ENCODE measurements at regions not wholly inside any gene's neighbourhood (a gene's known extent, or its start where the extent isn't known, plus 50 kb on each side); places are given as distances from the start of the nearest gene placed in this dataset.

- Histone ChIP-seq H3K36me3 (ENCODE audit: low read depth, low read length) (no peaks in the 10 kb centered on the region), H3K9me3 (ENCODE audit: low read length) (no peaks in the 10 kb centered on the region), H3K4me1 (ENCODE audit: insufficient read depth, low read length) (no peaks in the 10 kb centered on the region), H3K27me3 (ENCODE audit: low read length) (no peaks in the 10 kb centered on the region), H3K79me2 (ENCODE audit: low read length) (no peaks in the 10 kb centered on the region), H2AFZ (ENCODE audit: low read length) (no peak overlapping the region), H3K9ac (ENCODE audit: low read length) (no peak overlapping the region), H3K27ac (ENCODE audit: low read length) (no peak overlapping the region), H3K4me2 (ENCODE audit: low read length) (no peak overlapping the region), H3K4me3 (ENCODE audit: low read length) (no peak overlapping the region), H3F3A (ENCODE audit: low read length, unreplicated experiment) (no peaks in the 10 kb centered on the region), H4K20me1 (ENCODE audit: low read length) (no peaks in the 10 kb centered on the region), H3K9me2 (replicated peaks; ENCODE audit: low read length) (no peaks in the 10 kb centered on the region)
- POLR2A ChIA-PET (ENCODE audit: unreplicated experiment), result interaction anchor here (0.6 kb wide), 2 partner anchors 95 to 193 kb away, joined by 3 to 5 read pairs; partner anchors contain the start of gene FST
- DNase-seq (no peak), ATAC-seq (no peak)
- TF ChIP-seq EZH2phosphoT487 (IDR thresholded peaks at IDR 0.05; ENCODE audit: borderline replicate concordance, low read length) (no peak), CTCF (conservative IDR thresholded peaks at IDR 0.05; ENCODE audit: low read depth, low read length) (no peak), EZH2 (IDR thresholded peaks at IDR 0.05; ENCODE audit: low read length, unreplicated experiment) (no peak)
- intact Hi-C loops (cut with micrococcal nuclease), result no loop called here
- BruUV-seq (replicated peaks), result no TSS peak
- CTCF ChIA-PET, result no interaction called here
Observed at GRCh38 chr5:53287573-53287972, 178.0 kb upstream of the MOCS2 start.

GRCh38 chr5:53288511-53288910 lies 179.0 kb upstream of the MOCS2 start:
- TF ChIP-seq EZH2 (IDR thresholded peaks at IDR 0.05; ENCODE audit: low read length, unreplicated experiment), result no peak
- no peak for TF ChIP-seq CTCF (conservative IDR thresholded peaks at IDR 0.05; ENCODE audit: low read depth, low read length)
- no peak for TF ChIP-seq EZH2phosphoT487 (IDR thresholded peaks at IDR 0.05; ENCODE audit: borderline replicate concordance, low read length)

GRCh38 chr5:53291047-53291446 lies 181.5 kb upstream of the MOCS2 start:
- ATAC-seq (no peak), DNase-seq (no peak)
- Histone ChIP-seq H3K27me3 (ENCODE audit: low read length) (no peaks in the 10 kb centered on the region), H3K4me1 (ENCODE audit: insufficient read depth, low read length) (no peaks in the 10 kb centered on the region), H3K27ac (ENCODE audit: low read length) (no peak overlapping the region), H3K9ac (ENCODE audit: low read length) (no peak overlapping the region), H2AFZ (ENCODE audit: low read length) (no peak overlapping the region), H3K36me3 (ENCODE audit: low read depth, low read length) (no peaks in the 10 kb centered on the region), H3F3A (ENCODE audit: low read length, unreplicated experiment) (no peaks in the 10 kb centered on the region), H3K4me3 (ENCODE audit: low read length) (no peak overlapping the region), H3K79me2 (ENCODE audit: low read length) (no peaks in the 10 kb centered on the region), H4K20me1 (ENCODE audit: low read length) (no peaks in the 10 kb centered on the region), H3K9me3 (ENCODE audit: low read length) (no peaks in the 10 kb centered on the region), H3K9me2 (replicated peaks; ENCODE audit: low read length) (no peaks in the 10 kb centered on the region), H3K4me2 (ENCODE audit: low read length) (no peak overlapping the region)
- ChIA-PET POLR2A (ENCODE audit: unreplicated experiment) (no interaction called here), CTCF (no interaction called here)
- TF ChIP-seq CTCF (conservative IDR thresholded peaks at IDR 0.05; ENCODE audit: low read depth, low read length) (no peak), EZH2 (IDR thresholded peaks at IDR 0.05; ENCODE audit: low read length, unreplicated experiment) (no peak), EZH2phosphoT487 (IDR thresholded peaks at IDR 0.05; ENCODE audit: borderline replicate concordance, low read length) (no peak)
- BruUV-seq (replicated peaks), result no TSS peak
- intact Hi-C loops (cut with micrococcal nuclease), result no loop called here

More at GRCh38 chr5:53288511-53288910, 179.0 kb upstream of the MOCS2 start:
- H3K27me3 ChIP-seq (ENCODE audit: low read length), result no peaks in the 10 kb centered on the region
- no peak for ATAC-seq
- CTCF ChIA-PET, result no interaction called here
- no peaks in the 10 kb centered on the region for H3F3A ChIP-seq (ENCODE audit: low read length, unreplicated experiment)
- no peaks in the 10 kb centered on the region for H3K79me2 ChIP-seq (ENCODE audit: low read length)
- H3K36me3 ChIP-seq (ENCODE audit: low read depth, low read length), result no peaks in the 10 kb centered on the region
- H3K4me3 ChIP-seq (ENCODE audit: low read length), result no peak overlapping the region
- no peaks in the 10 kb centered on the region for H4K20me1 ChIP-seq (ENCODE audit: low read length)
- no peaks in the 10 kb centered on the region for H3K4me1 ChIP-seq (ENCODE audit: insufficient read depth, low read length)
- BruUV-seq (replicated peaks), result no TSS peak
- intact Hi-C loops (cut with micrococcal nuclease), result no loop called here
- H3K9ac ChIP-seq (ENCODE audit: low read length), result no peak overlapping the region
- H3K27ac ChIP-seq (ENCODE audit: low read length), result no peak overlapping the region
- no peaks in the 10 kb centered on the region for H3K9me2 ChIP-seq (replicated peaks; ENCODE audit: low read length)
- POLR2A ChIA-PET (ENCODE audit: unreplicated experiment), result no interaction called here
- no peak overlapping the region for H3K4me2 ChIP-seq (ENCODE audit: low read length)
- DNase-seq, result no peak
- no peaks in the 10 kb centered on the region for H3K9me3 ChIP-seq (ENCODE audit: low read length)
- H2AFZ ChIP-seq (ENCODE audit: low read length), result no peak overlapping the region

Measured in PC-3 (cell line).